Ishikawa (cell line): ENCODE measurements at regions not wholly inside any gene's neighbourhood (a gene's known extent, or its start where the extent isn't known, plus 50 kb on each side); places are given as distances from the start of the nearest gene placed in this dataset.

Experiments used
- CEBPB ChIP-seq: IDR thresholded peaks from 2 replicates; pipeline ENCODE4 v1.6.1; 2012
- CREB1 ChIP-seq: IDR thresholded peaks from 2 replicates; pipeline ENCODE4 v1.6.1; 2012; ENCODE audit warnings: low read depth
- EGR1 ChIP-seq: IDR thresholded peaks from 2 replicates; pipeline ENCODE4 v1.6.1; 2012
- EP300 ChIP-seq: IDR thresholded peaks from 2 replicates; pipeline ENCODE4 v1.6.1; 2012; ENCODE audit warnings: borderline replicate concordance
- FOXM1 ChIP-seq: IDR thresholded peaks from 2 replicates; pipeline ENCODE4 v1.6.1; 2012; ENCODE audit warnings: low read depth, borderline replicate concordance
- MAX ChIP-seq: IDR thresholded peaks from 2 replicates; pipeline ENCODE4 v1.6.1; 2012
- NFIC ChIP-seq: IDR thresholded peaks from 2 replicates; pipeline ENCODE4 v1.6.1; 2012
- RAD21 ChIP-seq: IDR thresholded peaks from 2 replicates; pipeline ENCODE4 v1.6.1; 2012; ENCODE audit warnings: low read depth
- REST ChIP-seq: IDR thresholded peaks from 2 replicates; pipeline ENCODE4 v1.6.1; 2012; ENCODE audit warnings: low read depth, mild to moderate bottlenecking
- TAF1 ChIP-seq: IDR thresholded peaks from 2 replicates; pipeline ENCODE4 v1.6.1; 2012; ENCODE audit warnings: low read depth, mild to moderate bottlenecking
- TCF12 ChIP-seq: IDR thresholded peaks from 2 replicates; pipeline ENCODE4 v1.6.1; 2012; ENCODE audit warnings: low read depth
- TEAD4 ChIP-seq: IDR thresholded peaks from 2 replicates; pipeline ENCODE4 v1.6.1; 2012
- USF1 ChIP-seq: IDR thresholded peaks from 2 replicates; pipeline ENCODE4 v1.6.1; 2012
- YY1 ChIP-seq: IDR thresholded peaks from 2 replicates; pipeline ENCODE4 v1.6.1; 2012; ENCODE audit warnings: low read depth
- ZBTB7A ChIP-seq: IDR thresholded peaks from 2 replicates; pipeline ENCODE4 v1.6.1; 2012; ENCODE audit warnings: low read depth

- TF ChIP-seq TCF12 (no peak), FOXM1 (no peak), CEBPB (no peak), RAD21 (no peak), YY1 (no peak), ZBTB7A (no peak), USF1 (no peak), EP300 (no peak)
Observed at GRCh38 chr5:164127527-164127926, 622.1 kb downstream of the MAT2B start.

GRCh38 chr5:164132358-164132757 is 626.9 kb downstream of the MAT2B start:
- TF ChIP-seq CEBPB, result no peak
- TF ChIP-seq RAD21, result no peak
- no peak for TF ChIP-seq EP300
- no peak for TF ChIP-seq TAF1
- no peak for TF ChIP-seq TEAD4
- TF ChIP-seq CREB1, result no peak
- TF ChIP-seq MAX, result no peak
- TF ChIP-seq REST, result no peak
- no peak for TF ChIP-seq USF1
- no peak for TF ChIP-seq EGR1
- no peak for TF ChIP-seq NFIC
- no peak for TF ChIP-seq TCF12

- no peak for TF ChIP-seq MAX
- TF ChIP-seq USF1, result no peak
- TF ChIP-seq FOXM1, result no peak
- TF ChIP-seq REST, result no peak
- no peak for TF ChIP-seq ZBTB7A
- TF ChIP-seq YY1, result no peak
- TF ChIP-seq TAF1, result no peak
- no peak for TF ChIP-seq TEAD4
- no peak for TF ChIP-seq EP300
- TF ChIP-seq EGR1, result no peak
- no peak for TF ChIP-seq RAD21
- TF ChIP-seq CEBPB, result no peak
Observed at GRCh38 chr5:164137095-164137494, 631.7 kb downstream of the MAT2B start.

GRCh38 chr5:164139423-164139822 is 634.0 kb downstream of the MAT2B start:
- TF ChIP-seq NFIC (no peak), YY1 (no peak), TAF1 (no peak), REST (no peak), TCF12 (no peak), CEBPB (no peak), MAX (no peak), EGR1 (no peak), CREB1 (no peak)
